ENCODE measurements at regions not wholly inside any gene's neighbourhood (a gene's known extent, or its start where the extent isn't known, plus 50 kb on each side); places are given as distances from the start of the nearest gene placed in this dataset.

DNA sequence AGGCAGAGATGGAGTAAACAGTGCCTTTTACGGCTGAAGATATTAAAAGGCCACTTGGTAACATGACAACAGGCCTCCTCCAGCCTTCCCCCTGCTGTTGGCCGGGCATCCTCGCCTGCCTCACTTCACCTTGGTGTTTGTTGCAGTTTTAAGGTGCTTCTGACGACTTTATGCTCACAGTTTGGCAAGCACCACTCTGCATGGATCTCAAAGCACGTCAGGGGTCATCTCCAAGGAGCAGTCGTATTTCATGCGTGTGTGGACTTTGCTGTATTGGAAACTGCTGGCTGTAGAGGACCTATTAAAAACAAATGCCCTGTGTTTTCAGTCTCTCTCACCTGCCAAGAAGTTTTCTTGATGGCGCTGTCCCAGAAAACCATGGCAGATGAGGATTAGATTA lies 483.1 kb downstream of the RPS24 start:
- H3K27me3 ChIP-seq (ENCODE audit: control insufficient read depth, insufficient read depth, low read length), result no peaks in the 10 kb centered on the region
- H3K27ac ChIP-seq (ENCODE audit: low read depth, low read length), result no peak overlapping the region
- H3K4me1 ChIP-seq (ENCODE audit: control insufficient read depth, insufficient read depth, low read length), result no peaks in the 10 kb centered on the region
- no peak overlapping the region for H3K9ac ChIP-seq (ENCODE audit: low read depth, low read length)
- no peaks in the 10 kb centered on the region for H3K9me3 ChIP-seq (ENCODE audit: control insufficient read depth, insufficient read depth, low read length)
- H3K4me3 ChIP-seq (ENCODE audit: low read depth, low read length), result no peak overlapping the region
- H3K36me3 ChIP-seq (ENCODE audit: control insufficient read depth, insufficient read depth, low read length), result no peaks in the 10 kb centered on the region

GRCh38 chr10:78518224-78518623 lies 484.6 kb downstream of the RPS24 start:
- Histone ChIP-seq H3K27ac (ENCODE audit: low read depth, low read length) (no peak overlapping the region), H3K9me3 (ENCODE audit: control insufficient read depth, insufficient read depth, low read length) (no peaks in the 10 kb centered on the region), H3K27me3 (ENCODE audit: control insufficient read depth, insufficient read depth, low read length) (no peaks in the 10 kb centered on the region), H3K9ac (ENCODE audit: low read depth, low read length) (no peak overlapping the region), H3K4me1 (ENCODE audit: control insufficient read depth, insufficient read depth, low read length) (no peaks in the 10 kb centered on the region), H3K36me3 (ENCODE audit: control insufficient read depth, insufficient read depth, low read length) (no peaks in the 10 kb centered on the region), H3K4me3 (ENCODE audit: low read depth, low read length) (no peak overlapping the region)

GRCh38 chr10:78520737-78521430 lies 487.2 kb downstream of the RPS24 start:
- Histone ChIP-seq H3K27me3 (ENCODE audit: control insufficient read depth, insufficient read depth, low read length) (no peaks in the 10 kb centered on the region), H3K9ac (ENCODE audit: low read depth, low read length) (no peak overlapping the region), H3K4me1 (ENCODE audit: control insufficient read depth, insufficient read depth, low read length) (no peaks in the 10 kb centered on the region), H3K36me3 (ENCODE audit: control insufficient read depth, insufficient read depth, low read length) (no peaks in the 10 kb centered on the region), H3K4me3 (ENCODE audit: low read depth, low read length) (no peak overlapping the region), H3K9me3 (ENCODE audit: control insufficient read depth, insufficient read depth, low read length) (no peaks in the 10 kb centered on the region), H3K27ac (ENCODE audit: low read depth, low read length) (no peak overlapping the region)

DNA sequence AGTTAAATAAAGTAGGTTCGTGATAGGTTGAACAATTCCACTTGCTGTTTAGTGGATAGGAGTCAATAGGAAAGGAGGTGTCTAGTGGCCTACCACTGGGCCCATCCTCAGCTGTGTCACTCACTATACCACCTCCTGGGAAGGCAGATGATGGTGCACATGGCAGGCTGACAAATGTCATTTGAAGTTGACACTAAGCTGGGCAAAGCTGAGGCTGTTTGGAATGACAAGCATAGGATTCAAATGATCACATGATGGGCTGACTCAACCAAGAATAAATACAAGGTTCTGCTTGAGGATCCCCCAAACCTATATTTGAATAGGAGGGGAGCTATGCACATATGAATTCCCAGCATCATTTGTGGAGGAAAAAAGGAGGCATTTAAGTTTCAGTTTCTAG lies 489.8 kb downstream of the RPS24 start:
- H3K36me3 ChIP-seq (ENCODE audit: control insufficient read depth, insufficient read depth, low read length), result no peaks in the 10 kb centered on the region
- H3K27me3 ChIP-seq (ENCODE audit: control insufficient read depth, insufficient read depth, low read length), result no peaks in the 10 kb centered on the region
- no peak overlapping the region for H3K4me3 ChIP-seq (ENCODE audit: low read depth, low read length)
- no peak overlapping the region for H3K9ac ChIP-seq (ENCODE audit: low read depth, low read length)
- H3K27ac ChIP-seq (ENCODE audit: low read depth, low read length), result no peak overlapping the region
- H3K4me1 ChIP-seq (ENCODE audit: control insufficient read depth, insufficient read depth, low read length), result no peaks in the 10 kb centered on the region
- no peaks in the 10 kb centered on the region for H3K9me3 ChIP-seq (ENCODE audit: control insufficient read depth, insufficient read depth, low read length)

DNA sequence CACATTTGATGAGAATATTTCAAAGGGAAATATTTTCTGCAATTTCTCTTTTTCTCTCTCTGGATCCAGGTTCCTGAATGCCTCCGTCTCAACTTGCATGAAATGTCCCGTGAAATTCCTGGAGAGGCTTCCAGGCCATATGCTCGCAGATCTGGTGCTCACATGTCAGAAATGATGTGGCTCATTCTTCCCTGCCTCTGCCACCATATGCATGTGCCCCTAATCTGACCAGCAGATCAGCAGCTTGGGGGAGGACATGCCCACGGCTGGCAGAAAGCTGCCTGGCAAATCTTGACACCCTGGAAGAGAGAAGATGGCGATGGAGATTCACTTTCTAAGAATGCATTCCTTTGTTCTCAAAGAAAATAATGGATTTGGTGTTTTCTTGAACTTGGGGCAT lies 490.7 kb downstream of the RPS24 start:
- Histone ChIP-seq H3K4me1 (ENCODE audit: control insufficient read depth, insufficient read depth, low read length) (peaks cover 3% of the 10 kb centered on the region; the same call in 1 of the 2 replicates), H3K9me3 (ENCODE audit: control insufficient read depth, insufficient read depth, low read length) (no peaks in the 10 kb centered on the region), H3K27me3 (ENCODE audit: control insufficient read depth, insufficient read depth, low read length) (no peaks in the 10 kb centered on the region), H3K27ac (ENCODE audit: low read depth, low read length) (no peak overlapping the region), H3K4me3 (ENCODE audit: low read depth, low read length) (no peak overlapping the region), H3K36me3 (ENCODE audit: control insufficient read depth, insufficient read depth, low read length) (no peaks in the 10 kb centered on the region), H3K9ac (ENCODE audit: low read depth, low read length) (no peak overlapping the region)

GRCh38 chr10:78524941-78525340 lies 491.3 kb downstream of the RPS24 start:
- H3K4me1 ChIP-seq (ENCODE audit: control insufficient read depth, insufficient read depth, low read length), result peaks cover 3% of the 10 kb centered on the region; the same call in 1 of the 2 replicates
- H3K9me3 ChIP-seq (ENCODE audit: control insufficient read depth, insufficient read depth, low read length), result no peaks in the 10 kb centered on the region
- no peak overlapping the region for H3K4me3 ChIP-seq (ENCODE audit: low read depth, low read length)
- no peak overlapping the region for H3K9ac ChIP-seq (ENCODE audit: low read depth, low read length)
- no peak overlapping the region for H3K27ac ChIP-seq (ENCODE audit: low read depth, low read length)
- no peaks in the 10 kb centered on the region for H3K27me3 ChIP-seq (ENCODE audit: control insufficient read depth, insufficient read depth, low read length)
- H3K36me3 ChIP-seq (ENCODE audit: control insufficient read depth, insufficient read depth, low read length), result no peaks in the 10 kb centered on the region

DNA sequence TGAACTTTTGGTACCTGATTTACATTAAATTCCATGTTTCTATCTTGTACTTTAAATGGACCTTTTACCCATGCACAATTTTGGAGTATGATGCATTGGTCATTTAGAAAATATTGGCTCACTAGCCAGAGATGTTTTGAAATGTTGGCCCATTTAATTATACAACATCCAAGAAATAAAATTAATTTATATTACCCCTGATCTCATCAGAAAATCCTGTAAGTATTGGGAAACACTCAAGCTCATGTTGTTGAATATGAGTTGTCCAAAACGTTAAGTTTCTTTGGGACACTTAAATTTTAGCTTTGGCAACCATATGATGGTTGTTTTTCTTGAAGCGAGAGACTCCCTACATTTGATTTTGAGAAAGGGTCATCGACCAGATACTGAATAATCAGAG lies 492.7 kb downstream of the RPS24 start:
- Histone ChIP-seq H3K27me3 (ENCODE audit: control insufficient read depth, insufficient read depth, low read length) (no peaks in the 10 kb centered on the region), H3K9me3 (ENCODE audit: control insufficient read depth, insufficient read depth, low read length) (peaks cover 4% of the 10 kb centered on the region; the same call in 1 of the 2 replicates), H3K4me1 (ENCODE audit: control insufficient read depth, insufficient read depth, low read length) (peaks cover 3% of the 10 kb centered on the region; the same call in 1 of the 2 replicates), H3K9ac (ENCODE audit: low read depth, low read length) (no peak overlapping the region), H3K36me3 (ENCODE audit: control insufficient read depth, insufficient read depth, low read length) (no peaks in the 10 kb centered on the region), H3K4me3 (ENCODE audit: low read depth, low read length) (no peak overlapping the region), H3K27ac (ENCODE audit: low read depth, low read length) (no peak overlapping the region)

GRCh38 chr10:78527296-78527695 lies 493.6 kb downstream of the RPS24 start:
- peaks cover 3% of the 10 kb centered on the region; the same call in 1 of the 2 replicates for H3K4me1 ChIP-seq (ENCODE audit: control insufficient read depth, insufficient read depth, low read length)
- no peak overlapping the region for H3K4me3 ChIP-seq (ENCODE audit: low read depth, low read length)
- H3K9ac ChIP-seq (ENCODE audit: low read depth, low read length), result no peak overlapping the region
- no peaks in the 10 kb centered on the region for H3K36me3 ChIP-seq (ENCODE audit: control insufficient read depth, insufficient read depth, low read length)
- H3K27me3 ChIP-seq (ENCODE audit: control insufficient read depth, insufficient read depth, low read length), result no peaks in the 10 kb centered on the region
- H3K9me3 ChIP-seq (ENCODE audit: control insufficient read depth, insufficient read depth, low read length), result peaks cover 6% of the 10 kb centered on the region; the same call in 1 of the 2 replicates
- H3K27ac ChIP-seq (ENCODE audit: low read depth, low read length), result no peak overlapping the region

DNA sequence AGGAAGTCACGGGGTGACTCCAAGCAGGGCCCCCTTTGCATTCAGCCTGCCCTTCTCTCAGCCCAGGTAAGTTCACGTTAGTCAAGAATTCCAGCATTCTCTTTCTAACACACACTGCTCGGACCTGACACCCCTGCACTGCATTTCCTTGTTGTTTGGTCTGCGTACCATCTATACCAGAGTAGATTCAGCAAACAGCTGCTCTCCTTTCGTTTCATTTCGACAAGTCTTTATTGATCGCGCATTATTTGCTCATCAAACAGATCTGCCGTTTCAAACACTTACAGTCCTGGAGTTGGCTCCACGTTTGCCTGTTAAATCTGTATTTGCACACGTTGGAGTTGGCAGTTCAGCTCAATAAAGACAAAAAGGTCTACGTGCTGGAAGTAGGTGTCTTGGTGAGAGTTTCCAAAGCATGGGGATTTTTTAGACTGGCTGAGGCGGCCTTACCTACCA lies 495.1 kb downstream of the RPS24 start:
- Histone ChIP-seq H3K4me3 (ENCODE audit: low read depth, low read length) (no peak overlapping the region), H3K27me3 (ENCODE audit: control insufficient read depth, insufficient read depth, low read length) (no peaks in the 10 kb centered on the region), H3K27ac (ENCODE audit: low read depth, low read length) (no peak overlapping the region), H3K9me3 (ENCODE audit: control insufficient read depth, insufficient read depth, low read length) (peaks cover 6% of the 10 kb centered on the region; the same call in 1 of the 2 replicates), H3K4me1 (ENCODE audit: control insufficient read depth, insufficient read depth, low read length) (peaks cover 3% of the 10 kb centered on the region; the same call in 1 of the 2 replicates), H3K36me3 (ENCODE audit: control insufficient read depth, insufficient read depth, low read length) (no peaks in the 10 kb centered on the region), H3K9ac (ENCODE audit: low read depth, low read length) (no peak overlapping the region)

- Histone ChIP-seq H3K9me3 (ENCODE audit: control insufficient read depth, insufficient read depth, low read length) (peaks cover 6% of the 10 kb centered on the region; the same call in 1 of the 2 replicates), H3K9ac (ENCODE audit: low read depth, low read length) (no peak overlapping the region), H3K36me3 (ENCODE audit: control insufficient read depth, insufficient read depth, low read length) (no peaks in the 10 kb centered on the region), H3K27me3 (ENCODE audit: control insufficient read depth, insufficient read depth, low read length) (no peaks in the 10 kb centered on the region), H3K4me3 (ENCODE audit: low read depth, low read length) (no peak overlapping the region), H3K27ac (ENCODE audit: low read depth, low read length) (no peak overlapping the region), H3K4me1 (ENCODE audit: control insufficient read depth, insufficient read depth, low read length) (peaks cover 3% of the 10 kb centered on the region; the same call in 1 of the 2 replicates)
Observed at GRCh38 chr10:78529262-78529661, 495.6 kb downstream of the RPS24 start.

DNA sequence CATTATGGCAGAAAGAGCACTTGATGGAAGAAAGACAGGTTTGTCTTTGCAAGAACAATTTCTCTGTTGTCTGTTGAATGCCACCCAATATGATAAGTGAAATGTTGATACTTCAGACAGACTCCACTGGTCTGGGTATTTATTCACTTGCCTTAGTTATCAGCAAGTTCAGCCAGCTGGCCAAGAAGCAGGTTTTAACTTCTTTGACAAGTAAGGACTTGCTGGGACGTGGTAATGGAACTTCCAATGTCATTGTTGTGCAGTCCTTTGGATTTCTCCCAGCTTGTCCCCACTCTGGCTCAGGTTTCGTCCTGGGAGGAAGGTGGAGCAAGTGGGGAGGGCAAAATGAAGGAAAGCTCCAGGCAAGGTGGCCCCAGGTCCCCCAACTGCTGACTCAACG lies 497.4 kb downstream of the RPS24 start:
- peaks cover 3% of the 10 kb centered on the region; the same call in 1 of the 2 replicates for H3K4me1 ChIP-seq (ENCODE audit: control insufficient read depth, insufficient read depth, low read length)
- no peak overlapping the region for H3K27ac ChIP-seq (ENCODE audit: low read depth, low read length)
- H3K4me3 ChIP-seq (ENCODE audit: low read depth, low read length), result no peak overlapping the region
- H3K27me3 ChIP-seq (ENCODE audit: control insufficient read depth, insufficient read depth, low read length), result no peaks in the 10 kb centered on the region
- peaks cover 6% of the 10 kb centered on the region; the same call in 1 of the 2 replicates for H3K9me3 ChIP-seq (ENCODE audit: control insufficient read depth, insufficient read depth, low read length)
- H3K36me3 ChIP-seq (ENCODE audit: control insufficient read depth, insufficient read depth, low read length), result no peaks in the 10 kb centered on the region
- H3K9ac ChIP-seq (ENCODE audit: low read depth, low read length), result no peak overlapping the region
